ENCODE measurements at regions not wholly inside any gene's neighbourhood (a gene's known extent, or its start where the extent isn't known, plus 50 kb on each side); places are given as distances from the start of the nearest gene placed in this dataset.

DNA sequence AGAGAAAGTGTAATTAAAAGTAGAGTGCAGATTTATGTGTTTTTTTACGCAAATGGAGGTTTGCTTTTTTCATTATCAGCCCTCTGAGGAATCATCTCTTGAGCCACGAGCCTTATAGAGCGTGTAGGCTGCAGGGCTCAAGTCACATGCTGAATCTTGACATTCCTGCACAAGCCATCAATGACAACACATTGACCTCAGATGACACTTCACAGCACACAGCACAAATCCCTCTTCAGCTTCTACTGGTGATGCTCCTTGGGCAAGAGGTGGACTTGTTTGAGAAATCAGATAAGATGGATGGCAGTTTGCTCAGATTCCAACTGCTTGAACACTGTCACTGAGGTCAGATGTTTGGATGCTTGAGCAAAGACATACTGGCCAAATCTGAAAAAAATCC is 250.6 kb downstream of the SNCA start:
- Histone ChIP-seq H3K27ac (no peak overlapping the region), H3K4me1 (no peaks in the 10 kb centered on the region), H3K36me3 (no peaks in the 10 kb centered on the region), H3K9me3 (no peaks in the 10 kb centered on the region), H3K4me3 (no peak overlapping the region), H3K27me3 (no peaks in the 10 kb centered on the region)
- DNase-seq: no peak
- TF ChIP-seq, protein P1, sequence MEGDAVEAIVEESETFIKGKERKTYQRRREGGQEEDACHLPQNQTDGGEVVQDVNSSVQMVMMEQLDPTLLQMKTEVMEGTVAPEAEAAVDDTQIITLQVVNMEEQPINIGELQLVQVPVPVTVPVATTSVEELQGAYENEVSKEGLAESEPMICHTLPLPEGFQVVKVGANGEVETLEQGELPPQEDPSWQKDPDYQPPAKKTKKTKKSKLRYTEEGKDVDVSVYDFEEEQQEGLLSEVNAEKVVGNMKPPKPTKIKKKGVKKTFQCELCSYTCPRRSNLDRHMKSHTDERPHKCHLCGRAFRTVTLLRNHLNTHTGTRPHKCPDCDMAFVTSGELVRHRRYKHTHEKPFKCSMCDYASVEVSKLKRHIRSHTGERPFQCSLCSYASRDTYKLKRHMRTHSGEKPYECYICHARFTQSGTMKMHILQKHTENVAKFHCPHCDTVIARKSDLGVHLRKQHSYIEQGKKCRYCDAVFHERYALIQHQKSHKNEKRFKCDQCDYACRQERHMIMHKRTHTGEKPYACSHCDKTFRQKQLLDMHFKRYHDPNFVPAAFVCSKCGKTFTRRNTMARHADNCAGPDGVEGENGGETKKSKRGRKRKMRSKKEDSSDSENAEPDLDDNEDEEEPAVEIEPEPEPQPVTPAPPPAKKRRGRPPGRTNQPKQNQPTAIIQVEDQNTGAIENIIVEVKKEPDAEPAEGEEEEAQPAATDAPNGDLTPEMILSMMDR (IDR thresholded peaks at IDR 0.05): no peak
- no peak for TF ChIP-seq POLR2A (IDR thresholded peaks at IDR 0.05)

DNA sequence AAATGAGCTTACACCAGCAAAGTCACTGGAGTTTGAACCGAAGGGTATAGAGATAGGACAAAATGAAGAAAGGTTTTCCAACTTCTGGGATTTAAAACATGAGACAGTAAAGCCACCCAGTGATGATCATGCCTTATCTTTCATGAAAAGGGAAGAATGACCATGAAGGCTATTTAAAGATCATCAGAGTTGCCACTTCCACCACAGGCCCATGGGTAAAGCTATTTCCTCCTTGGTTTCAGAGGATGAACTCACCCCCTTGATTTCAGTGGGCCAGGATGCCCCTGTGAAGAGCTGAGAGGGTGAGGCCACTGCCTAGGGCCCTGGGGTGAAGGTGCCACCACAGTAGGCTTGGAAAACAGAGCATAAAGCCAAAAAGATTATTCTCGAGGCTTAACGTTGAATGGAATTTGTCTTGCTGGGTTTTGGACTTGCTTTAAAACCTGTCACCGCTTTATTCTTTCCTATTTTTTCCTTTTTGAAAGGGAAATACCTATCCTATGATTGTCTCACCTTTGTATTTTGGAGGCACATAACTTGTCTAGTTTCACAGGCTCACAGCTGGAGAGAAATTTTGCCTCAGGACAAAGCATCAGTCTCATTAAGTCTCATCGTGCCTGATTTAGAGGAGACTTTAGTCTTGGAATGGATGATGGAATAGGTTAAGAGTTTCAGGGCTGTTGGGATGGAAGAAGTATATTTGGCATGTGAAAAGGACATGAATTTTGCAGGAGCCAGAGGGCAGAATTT is 254.0 kb downstream of the SNCA start:
- DNase-seq: no peak
- no peaks in the 10 kb centered on the region for H3K4me1 ChIP-seq
- no peaks in the 10 kb centered on the region for H3K9me3 ChIP-seq
- no peaks in the 10 kb centered on the region for H3K36me3 ChIP-seq
- TF ChIP-seq, protein P1 (IDR thresholded peaks at IDR 0.05): no peak
- TF ChIP-seq POLR2A (IDR thresholded peaks at IDR 0.05): no peak
- no peaks in the 10 kb centered on the region for H3K27me3 ChIP-seq
- no peak overlapping the region for H3K4me3 ChIP-seq
- no peak overlapping the region for H3K27ac ChIP-seq

DNA sequence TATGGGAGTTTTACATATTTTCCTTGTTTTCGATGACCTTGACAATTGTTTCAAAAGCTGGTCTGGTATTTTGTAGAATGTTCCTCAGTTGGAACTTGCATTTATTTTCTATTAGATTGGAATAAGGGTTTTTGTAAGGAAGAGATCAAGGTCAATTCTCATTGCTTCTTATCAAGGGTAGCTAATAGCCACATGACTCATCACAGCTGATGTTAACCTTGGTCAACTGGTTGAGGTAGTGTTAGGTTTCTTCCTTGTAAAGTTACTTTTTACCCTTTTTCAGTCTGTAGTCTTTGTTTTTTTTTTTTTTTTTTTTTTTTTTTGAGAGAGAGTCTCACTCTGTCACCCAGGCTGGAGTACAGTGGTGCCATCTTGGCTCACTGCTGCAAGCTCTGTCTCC is 257.2 kb downstream of the SNCA start:
- TF ChIP-seq, protein P1 (IDR thresholded peaks at IDR 0.05): no peak
- no peak for TF ChIP-seq POLR2A (IDR thresholded peaks at IDR 0.05)
- Histone ChIP-seq H3K27ac (no peak overlapping the region), H3K27me3 (no peaks in the 10 kb centered on the region), H3K9me3 (no peaks in the 10 kb centered on the region), H3K4me3 (no peak overlapping the region), H3K36me3 (no peaks in the 10 kb centered on the region), H3K4me1 (peaks cover 0 to 5% (median 0%) of the 10 kb centered on the region in 4 donors)
- DNase-seq: no peak

DNA sequence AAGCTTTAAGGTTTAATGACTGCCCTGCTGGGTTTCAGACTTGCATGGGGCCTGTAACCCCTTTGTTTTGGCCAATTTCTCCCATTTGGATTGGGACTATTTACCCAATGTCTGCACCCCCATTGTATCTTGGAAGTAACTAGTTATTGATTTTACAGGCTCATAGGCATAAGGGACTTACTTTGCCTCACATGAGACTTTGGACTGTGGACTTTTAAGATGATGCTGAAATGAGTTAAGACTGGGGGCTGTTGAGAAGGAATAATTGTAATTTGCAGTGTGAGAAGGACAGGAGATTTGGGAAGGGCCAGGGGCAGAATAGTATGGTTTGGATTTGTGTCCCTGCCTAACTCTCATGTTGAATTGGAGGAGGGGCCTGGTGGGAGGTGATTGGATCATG is 260.7 kb downstream of the SNCA start:
- no peaks in the 10 kb centered on the region for H3K27me3 ChIP-seq
- DNase-seq: no peak
- TF ChIP-seq, protein P1 (IDR thresholded peaks at IDR 0.05): no peak
- no peak for TF ChIP-seq POLR2A (IDR thresholded peaks at IDR 0.05)

DNA sequence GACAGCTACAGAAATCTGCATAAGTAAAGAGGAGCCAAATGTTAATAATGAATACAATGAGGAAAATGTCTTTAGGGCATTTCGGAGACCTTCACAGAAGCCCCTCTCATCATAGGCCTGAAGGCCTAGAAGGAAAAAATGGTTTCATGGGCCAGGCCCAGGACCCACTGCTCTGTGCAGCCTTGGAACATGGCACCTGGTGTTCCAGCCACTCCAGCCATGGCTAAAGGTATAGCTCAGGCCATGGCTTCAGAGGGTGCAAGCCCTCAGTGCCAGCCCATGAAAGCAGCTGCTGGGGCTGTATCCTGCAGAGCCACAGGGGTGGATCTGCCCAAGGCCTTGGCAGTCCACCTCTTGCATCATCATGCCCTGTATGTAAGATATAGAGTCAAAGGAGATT is 261.1 kb downstream of the SNCA start:
- no peak overlapping the region for H3K27ac ChIP-seq
- no peaks in the 10 kb centered on the region for H3K27me3 ChIP-seq
- no peak overlapping the region for H3K4me3 ChIP-seq
- TF ChIP-seq, protein P1 (IDR thresholded peaks at IDR 0.05): no peak
- TF ChIP-seq POLR2A (IDR thresholded peaks at IDR 0.05): no peak
- H3K36me3 ChIP-seq: no peaks in the 10 kb centered on the region
- H3K9me3 ChIP-seq: no peaks in the 10 kb centered on the region
- DNase-seq: no peak
- H3K4me1 ChIP-seq: peaks cover 0 to 5% (median 2%) of the 10 kb centered on the region in 4 donors

More for the DNA sequence above, 260.7 kb downstream of the SNCA start:
- Histone ChIP-seq H3K27ac (no peak overlapping the region), H3K36me3 (no peaks in the 10 kb centered on the region), H3K9me3 (no peaks in the 10 kb centered on the region), H3K4me3 (no peak overlapping the region), H3K4me1 (peaks cover 0 to 5% (median 2%) of the 10 kb centered on the region in 4 donors)
